ENCODE measurements at regions not wholly inside any gene's neighbourhood (a gene's known extent, or its start where the extent isn't known, plus 50 kb on each side); places are given as distances from the start of the nearest gene placed in this dataset.

- TF ChIP-seq, protein P1, sequence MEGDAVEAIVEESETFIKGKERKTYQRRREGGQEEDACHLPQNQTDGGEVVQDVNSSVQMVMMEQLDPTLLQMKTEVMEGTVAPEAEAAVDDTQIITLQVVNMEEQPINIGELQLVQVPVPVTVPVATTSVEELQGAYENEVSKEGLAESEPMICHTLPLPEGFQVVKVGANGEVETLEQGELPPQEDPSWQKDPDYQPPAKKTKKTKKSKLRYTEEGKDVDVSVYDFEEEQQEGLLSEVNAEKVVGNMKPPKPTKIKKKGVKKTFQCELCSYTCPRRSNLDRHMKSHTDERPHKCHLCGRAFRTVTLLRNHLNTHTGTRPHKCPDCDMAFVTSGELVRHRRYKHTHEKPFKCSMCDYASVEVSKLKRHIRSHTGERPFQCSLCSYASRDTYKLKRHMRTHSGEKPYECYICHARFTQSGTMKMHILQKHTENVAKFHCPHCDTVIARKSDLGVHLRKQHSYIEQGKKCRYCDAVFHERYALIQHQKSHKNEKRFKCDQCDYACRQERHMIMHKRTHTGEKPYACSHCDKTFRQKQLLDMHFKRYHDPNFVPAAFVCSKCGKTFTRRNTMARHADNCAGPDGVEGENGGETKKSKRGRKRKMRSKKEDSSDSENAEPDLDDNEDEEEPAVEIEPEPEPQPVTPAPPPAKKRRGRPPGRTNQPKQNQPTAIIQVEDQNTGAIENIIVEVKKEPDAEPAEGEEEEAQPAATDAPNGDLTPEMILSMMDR (IDR thresholded peaks at IDR 0.05) = no peak
- TF ChIP-seq ZFX (IDR thresholded peaks at IDR 0.05; ENCODE audit: borderline replicate concordance) = no peak
- no peak overlapping the region for H3K27ac ChIP-seq
These were observed 847.3 kb downstream of the MAT2B start for GRCh38 chr5:164352695-164353094.

DNA sequence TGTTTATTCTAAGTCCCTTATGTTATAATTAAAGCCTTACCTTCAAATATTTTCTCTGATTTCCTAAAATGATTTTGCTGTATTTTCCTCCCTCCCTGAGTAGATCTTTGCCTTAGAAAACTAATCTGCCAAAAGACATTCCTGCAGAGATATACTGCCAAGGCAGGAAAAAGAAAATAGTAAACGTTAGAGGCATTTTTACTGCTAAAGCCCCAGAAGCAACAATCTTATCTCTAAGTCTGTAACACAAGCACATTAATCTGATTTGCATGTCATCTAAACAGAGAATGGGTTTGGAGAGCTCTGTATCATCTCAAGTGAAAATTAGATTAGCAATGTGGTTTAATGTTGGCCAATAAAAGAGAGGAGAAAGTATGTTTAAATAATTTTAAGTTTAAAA lies 847.7 kb downstream of the MAT2B start:
- TF ChIP-seq, protein P1 (IDR thresholded peaks at IDR 0.05) = no peak
- no peak for TF ChIP-seq ZFX (IDR thresholded peaks at IDR 0.05; ENCODE audit: borderline replicate concordance)

DNA sequence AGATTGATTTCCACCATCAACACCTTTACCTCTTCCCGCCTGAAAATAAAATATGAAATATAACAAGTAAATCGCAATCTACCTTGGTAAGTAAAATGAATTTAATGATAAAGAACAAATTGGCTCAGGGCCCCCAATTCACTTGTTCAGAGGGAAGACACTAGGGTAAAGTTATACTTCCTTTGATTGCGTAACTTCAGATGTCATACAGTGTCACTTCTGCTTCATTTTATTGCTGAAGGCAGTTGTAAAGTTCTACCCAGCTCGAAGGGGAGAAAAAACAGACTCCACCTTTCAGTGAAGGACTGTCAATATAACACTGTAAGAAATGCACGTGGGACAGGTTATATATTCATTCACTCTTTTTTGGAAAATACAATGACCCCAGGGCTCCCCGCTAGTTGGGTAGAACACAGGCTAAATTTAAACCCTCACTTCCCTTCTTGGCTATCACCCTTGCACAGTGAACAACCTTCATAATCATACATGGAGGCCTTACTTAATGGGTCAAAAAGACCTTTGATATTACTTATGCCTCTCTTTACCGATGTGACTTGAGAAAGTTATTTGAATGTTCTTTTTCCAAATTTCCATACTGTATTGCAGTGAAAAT lies 848.8 kb downstream of the MAT2B start:
- H3K27ac ChIP-seq = no peak overlapping the region
- TF ChIP-seq, protein P1 (IDR thresholded peaks at IDR 0.05) = no peak

More for the DNA sequence above, 847.7 kb downstream of the MAT2B start:
- no peak overlapping the region for H3K27ac ChIP-seq

DNA sequence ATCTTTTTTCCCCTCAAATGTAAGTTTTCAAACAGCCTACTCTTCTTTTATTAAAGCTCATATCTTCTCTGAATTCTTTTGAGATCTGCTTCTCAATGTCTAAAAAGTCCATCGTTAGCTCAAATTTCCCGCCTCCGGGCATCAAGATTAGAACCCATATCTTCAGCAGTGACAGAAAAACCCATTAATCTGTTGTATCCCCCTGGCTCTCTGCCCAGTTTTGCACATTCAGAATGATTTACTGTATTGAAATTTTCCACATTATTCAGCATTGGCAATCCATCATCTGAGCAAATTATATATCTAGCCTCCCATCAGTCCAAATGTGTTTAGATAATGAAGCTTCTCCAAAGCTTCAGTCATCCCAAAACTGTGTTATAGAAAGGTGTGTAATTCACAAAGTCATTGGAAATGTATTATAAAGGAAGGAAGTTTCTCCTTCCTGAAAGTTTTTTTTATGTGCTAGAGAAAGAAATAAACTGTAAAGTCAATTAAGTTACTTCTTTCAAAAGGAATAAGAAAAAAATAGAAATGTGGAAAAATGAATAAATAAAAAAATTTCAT lies 849.9 kb downstream of the MAT2B start:
- TF ChIP-seq ZFX (IDR thresholded peaks at IDR 0.05; ENCODE audit: borderline replicate concordance) = no peak
- TF ChIP-seq, protein P1 (IDR thresholded peaks at IDR 0.05) = no peak
- no peak overlapping the region for H3K27ac ChIP-seq

DNA sequence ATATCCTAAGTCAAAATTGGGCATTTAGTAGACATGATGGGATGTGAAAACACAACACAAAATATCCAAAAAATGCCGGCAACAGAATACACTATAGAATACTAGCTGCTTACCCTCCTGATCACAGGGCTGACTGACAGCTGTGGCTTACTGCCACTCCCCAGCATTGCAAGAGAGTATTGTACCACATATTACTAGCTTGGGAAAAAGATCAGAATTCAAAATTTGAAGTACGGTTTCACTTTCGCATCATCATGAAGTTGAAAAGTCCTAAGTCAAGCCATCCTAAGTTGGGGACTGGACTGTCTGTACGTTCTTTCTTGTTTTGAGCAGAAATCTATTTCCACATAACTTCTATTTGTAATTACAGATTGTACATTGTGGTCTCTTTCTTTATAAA lies 851.4 kb downstream of the MAT2B start:
- no peak overlapping the region for H3K27ac ChIP-seq
- no peak for TF ChIP-seq ZFX (IDR thresholded peaks at IDR 0.05; ENCODE audit: borderline replicate concordance)
- TF ChIP-seq, protein P1 (IDR thresholded peaks at IDR 0.05) = no peak

GRCh38 chr5:164357395-164358033 lies 852.1 kb downstream of the MAT2B start:
- no peak for TF ChIP-seq ZFX (IDR thresholded peaks at IDR 0.05; ENCODE audit: borderline replicate concordance)
- TF ChIP-seq, protein P1 (IDR thresholded peaks at IDR 0.05) = no peak
- H3K27ac ChIP-seq = no peak overlapping the region
